Type B pancreatic cell (in vitro differentiated cells): ENCODE measurements at regions not wholly inside any gene's neighbourhood (a gene's known extent, or its start where the extent isn't known, plus 50 kb on each side); places are given as distances from the start of the nearest gene placed in this dataset.

Experiments
- DNase-seq: peaks from one replicate; pipeline ENCODE4 v3.0.0; 2021; ENCODE audit warnings: mixed read lengths; ENCODE audit not compliant: unreplicated experiment; ENCODE audit errors: extremely low spot score
- H3K27ac Mint-ChIP-seq: 2 replicates; pipeline ENCODE4 v1.8.0; 2021; ENCODE audit warnings: mild to moderate bottlenecking, mixed read lengths
- H3K27me3 Mint-ChIP-seq: 2 replicates; pipeline ENCODE4 v1.8.0; 2021; ENCODE audit warnings: mixed read lengths
- H3K36me3 Mint-ChIP-seq: 2 replicates; pipeline ENCODE4 v1.8.0; 2021; ENCODE audit warnings: mixed read lengths
- H3K4me1 Mint-ChIP-seq: one replicate; pipeline ENCODE4 v1.8.0; 2021; ENCODE audit warnings: mixed read lengths; ENCODE audit not compliant: unreplicated experiment
- H3K4me3 Mint-ChIP-seq: 2 replicates; pipeline ENCODE4 v1.8.0; 2021; ENCODE audit warnings: mild to moderate bottlenecking, mixed read lengths
- H3K9me3 Mint-ChIP-seq: 2 replicates; pipeline ENCODE4 v1.8.0; 2021; ENCODE audit warnings: mixed read lengths
- TF ChIP-seq, protein P1 (sequence below): fragments of 200-600 bp; sonication (generic); conservative IDR thresholded peaks from 2 replicates; pipeline ENCODE4 v1.5.0; 2021; ENCODE audit warnings: antibody characterized with exemption, mild to moderate bottlenecking

DNA sequence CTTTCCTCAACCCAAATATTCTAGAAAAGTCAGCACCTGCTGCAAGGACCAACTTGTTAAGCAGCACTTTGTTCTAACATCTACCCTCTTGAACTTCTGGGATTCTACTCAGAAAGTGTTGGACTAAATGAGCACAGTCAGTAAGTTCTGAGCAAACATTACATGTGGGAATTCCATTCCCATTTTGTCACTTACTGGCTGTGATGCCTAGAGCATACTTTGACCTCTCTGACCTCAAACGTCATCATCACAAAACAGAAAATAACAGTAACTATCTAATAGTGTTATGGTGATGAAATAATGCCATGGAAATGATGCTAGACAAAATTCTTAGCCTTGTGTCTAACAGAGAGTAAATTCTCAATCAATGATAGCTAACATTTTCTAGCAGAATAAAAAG is 829.4 kb downstream of the EPHA7 start:
- Mint-ChIP-seq H3K9me3 (no peaks in the 10 kb centered on the region), H3K4me1 (peaks cover 9% of the 10 kb centered on the region), H3K27ac (no peak overlapping the region), H3K27me3 (no peaks in the 10 kb centered on the region), H3K4me3 (no peak overlapping the region), H3K36me3 (no peaks in the 10 kb centered on the region)
- TF ChIP-seq, protein P1, sequence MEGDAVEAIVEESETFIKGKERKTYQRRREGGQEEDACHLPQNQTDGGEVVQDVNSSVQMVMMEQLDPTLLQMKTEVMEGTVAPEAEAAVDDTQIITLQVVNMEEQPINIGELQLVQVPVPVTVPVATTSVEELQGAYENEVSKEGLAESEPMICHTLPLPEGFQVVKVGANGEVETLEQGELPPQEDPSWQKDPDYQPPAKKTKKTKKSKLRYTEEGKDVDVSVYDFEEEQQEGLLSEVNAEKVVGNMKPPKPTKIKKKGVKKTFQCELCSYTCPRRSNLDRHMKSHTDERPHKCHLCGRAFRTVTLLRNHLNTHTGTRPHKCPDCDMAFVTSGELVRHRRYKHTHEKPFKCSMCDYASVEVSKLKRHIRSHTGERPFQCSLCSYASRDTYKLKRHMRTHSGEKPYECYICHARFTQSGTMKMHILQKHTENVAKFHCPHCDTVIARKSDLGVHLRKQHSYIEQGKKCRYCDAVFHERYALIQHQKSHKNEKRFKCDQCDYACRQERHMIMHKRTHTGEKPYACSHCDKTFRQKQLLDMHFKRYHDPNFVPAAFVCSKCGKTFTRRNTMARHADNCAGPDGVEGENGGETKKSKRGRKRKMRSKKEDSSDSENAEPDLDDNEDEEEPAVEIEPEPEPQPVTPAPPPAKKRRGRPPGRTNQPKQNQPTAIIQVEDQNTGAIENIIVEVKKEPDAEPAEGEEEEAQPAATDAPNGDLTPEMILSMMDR = no peak
- no peak for DNase-seq

DNA sequence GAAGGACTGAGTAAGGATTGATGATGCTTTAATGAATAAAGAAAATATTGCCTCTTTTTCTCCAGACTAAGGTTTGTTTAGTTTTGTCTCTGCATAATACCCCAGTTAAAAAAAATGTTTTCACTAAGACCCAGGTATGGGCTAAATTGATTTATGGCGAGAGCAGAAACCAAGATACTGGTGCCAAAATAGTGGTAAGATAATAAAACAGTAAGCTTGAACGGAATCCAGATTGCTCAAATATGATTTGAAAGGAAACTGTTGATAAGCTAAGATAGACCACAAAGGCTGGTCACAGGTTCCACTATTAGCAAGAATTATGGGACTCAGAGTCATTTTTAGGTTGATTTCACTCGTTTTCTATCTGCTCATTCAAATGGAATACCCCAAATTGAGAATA is 831.2 kb downstream of the EPHA7 start:
- Mint-ChIP-seq H3K27ac (no peak overlapping the region), H3K4me1 (peaks cover 9% of the 10 kb centered on the region), H3K9me3 (no peaks in the 10 kb centered on the region), H3K36me3 (no peaks in the 10 kb centered on the region), H3K4me3 (no peak overlapping the region), H3K27me3 (no peaks in the 10 kb centered on the region)
- no peak for DNase-seq
- TF ChIP-seq, protein P1 = no peak

DNA sequence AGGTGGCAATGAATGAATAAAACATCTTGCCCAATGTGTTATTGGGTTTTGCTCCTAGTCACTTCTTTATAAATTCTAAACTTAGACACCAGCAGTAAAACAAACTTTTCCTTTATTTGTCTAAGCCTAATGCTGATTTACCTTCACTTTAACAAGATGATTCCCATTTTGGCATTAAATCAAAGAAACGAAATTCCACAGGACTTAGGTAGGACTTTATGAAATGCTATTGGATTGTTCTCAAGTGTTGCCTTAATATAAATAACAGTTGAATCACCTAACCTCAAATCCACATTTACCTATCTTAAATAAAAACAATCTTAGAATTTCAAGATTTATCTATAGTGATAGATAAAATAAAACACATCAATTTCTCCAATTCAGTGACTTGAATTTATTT is 831.8 kb downstream of the EPHA7 start:
- no peak overlapping the region for H3K4me3 Mint-ChIP-seq
- TF ChIP-seq, protein P1 = no peak
- H3K27me3 Mint-ChIP-seq = no peaks in the 10 kb centered on the region
- no peak for DNase-seq
- peaks cover 9% of the 10 kb centered on the region for H3K4me1 Mint-ChIP-seq
- H3K9me3 Mint-ChIP-seq = no peaks in the 10 kb centered on the region
- H3K27ac Mint-ChIP-seq = no peak overlapping the region
- no peaks in the 10 kb centered on the region for H3K36me3 Mint-ChIP-seq

DNA sequence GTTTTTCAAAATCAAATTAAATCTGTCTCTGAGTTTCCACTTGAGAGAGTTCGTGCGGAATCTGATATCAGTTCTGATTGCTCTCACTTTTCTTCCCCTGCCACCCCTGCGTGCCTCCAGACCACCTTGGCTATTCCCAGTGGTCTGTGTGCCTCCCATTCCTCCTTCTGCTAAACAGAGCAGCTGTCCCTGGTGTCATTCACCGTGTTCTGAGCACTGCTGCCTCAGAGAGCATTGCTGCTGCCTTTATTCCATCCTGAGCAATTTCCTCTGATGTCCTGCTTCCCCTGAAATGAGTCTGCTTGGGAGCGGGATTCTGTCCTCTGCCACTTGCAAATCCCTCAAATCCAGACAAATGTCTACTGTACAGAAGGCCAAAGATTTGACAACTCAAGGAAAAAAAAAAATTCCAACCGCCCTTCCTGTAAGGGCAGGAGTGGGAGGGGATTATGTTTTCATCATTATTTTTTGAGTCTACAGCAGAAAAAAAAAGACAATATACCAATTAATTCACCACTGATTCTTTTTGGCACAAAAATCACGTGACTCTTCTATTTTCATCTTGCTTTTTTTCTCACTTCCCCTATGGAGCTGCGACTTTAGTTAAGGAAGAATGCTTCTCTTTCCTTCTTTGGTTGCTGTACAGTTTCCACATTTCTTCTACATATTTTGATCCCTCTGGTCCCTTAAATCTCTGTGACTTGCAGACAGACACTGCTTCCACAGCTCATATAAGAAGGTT is 833.0 kb downstream of the EPHA7 start:
- no peak overlapping the region for H3K4me3 Mint-ChIP-seq
- no peaks in the 10 kb centered on the region for H3K36me3 Mint-ChIP-seq
- no peak for DNase-seq
- TF ChIP-seq, protein P1 = no peak
- H3K4me1 Mint-ChIP-seq = peaks cover 9% of the 10 kb centered on the region
- H3K9me3 Mint-ChIP-seq = no peaks in the 10 kb centered on the region
- H3K27ac Mint-ChIP-seq = no peak overlapping the region
- no peaks in the 10 kb centered on the region for H3K27me3 Mint-ChIP-seq

DNA sequence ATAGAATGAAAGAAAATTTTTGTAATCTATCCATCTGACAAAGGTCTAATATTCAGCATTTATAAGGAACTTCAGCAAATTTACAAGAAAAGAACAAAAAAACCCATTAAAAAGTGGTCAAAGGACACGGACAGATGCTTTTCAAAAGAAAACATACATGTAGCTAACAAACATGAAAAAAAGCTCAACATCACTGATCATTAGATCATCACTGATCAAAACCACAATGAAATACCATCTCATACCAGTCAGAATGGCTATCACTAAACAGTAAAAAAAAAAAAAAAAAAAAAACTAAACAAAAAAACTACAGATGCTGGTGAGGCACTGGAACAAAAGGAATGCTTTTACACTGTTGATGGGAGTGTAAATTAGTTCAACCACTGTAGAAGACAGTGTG is 837.1 kb downstream of the EPHA7 start:
- Mint-ChIP-seq H3K4me1 (peaks cover 9% of the 10 kb centered on the region), H3K9me3 (no peaks in the 10 kb centered on the region), H3K36me3 (no peaks in the 10 kb centered on the region), H3K27ac (no peak overlapping the region), H3K27me3 (no peaks in the 10 kb centered on the region), H3K4me3 (no peak overlapping the region)
- DNase-seq = no peak
- TF ChIP-seq, protein P1 = no peak
